ENCODE measurements at regions not wholly inside any gene's neighbourhood (a gene's known extent, or its start where the extent isn't known, plus 50 kb on each side); places are given as distances from the start of the nearest gene placed in this dataset.

DNA sequence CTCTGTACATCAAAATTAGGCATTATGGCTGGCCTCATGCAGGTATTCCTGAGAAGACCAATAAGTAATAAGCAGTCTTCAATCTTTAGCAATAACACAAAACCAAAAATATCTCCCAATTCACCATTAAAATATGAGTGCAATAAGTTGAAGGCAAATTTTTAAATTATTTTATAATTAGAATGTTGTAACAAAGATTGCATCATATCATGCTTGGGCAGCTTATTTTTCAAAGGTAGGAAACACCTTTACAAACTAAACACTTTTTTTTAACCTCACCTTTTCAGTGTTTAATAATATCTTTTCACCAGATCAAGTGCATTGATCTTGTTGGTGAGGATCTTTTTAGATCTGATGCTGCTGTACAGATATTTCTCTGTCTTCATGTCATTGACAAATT lies 592.9 kb upstream of the PITX2 start:
- dilution Hi-C loops (cut with MboI; ENCODE audit: extremely low pct_ligation_motif_present, low sequenced_read_pairs): no loop called here
- H4K20me1 ChIP-seq (replicated peaks; ENCODE audit: control insufficient read depth, extremely low read depth, insufficient read depth, low read length): no peaks in the 10 kb centered on the region
- no peaks in the 10 kb centered on the region for H3K79me2 ChIP-seq (ENCODE audit: control insufficient read depth, insufficient read depth, low read length)
- H2AFZ ChIP-seq (ENCODE audit: low read depth, low read length): no peak overlapping the region
- DNase-seq (ENCODE audit: low read depth, low spot score) (no peak), FAIRE-seq (no peak)
- H3K4me1 ChIP-seq (ENCODE audit: control insufficient read depth, extremely low read depth, insufficient read depth, low read length): no peaks in the 10 kb centered on the region
- CTCF ChIA-PET: no interaction called here
- H3K9me3 ChIP-seq (replicated peaks; ENCODE audit: control insufficient read depth, insufficient read depth, low read length): no peaks in the 10 kb centered on the region
- no peaks in the 10 kb centered on the region for H3K27me3 ChIP-seq (ENCODE audit: control insufficient read depth in 2 of 2, insufficient read depth in 2 of 2, low read length in 2 of 2)
- no peak for TF ChIP-seq MYC (IDR thresholded peaks at IDR 0.05; ENCODE audit: low read depth, low read length)
- TF ChIP-seq MAX (IDR thresholded peaks at IDR 0.05; ENCODE audit: insufficient read depth, insufficient read length): no peak
- no peak for TF ChIP-seq GATA2 (IDR thresholded peaks at IDR 0.05; ENCODE audit: insufficient read depth, insufficient read length, low read depth, low read length)
- TF ChIP-seq EZH2 (IDR thresholded peaks at IDR 0.05; ENCODE audit: borderline replicate concordance, low read depth, low read length, severe bottlenecking): no peak
- TF ChIP-seq POLR2AphosphoS5 (IDR thresholded peaks at IDR 0.05; ENCODE audit: insufficient read depth, low read depth, low read length): no peak
- no peak for TF ChIP-seq CTCF (IDR thresholded peaks at IDR 0.05; ENCODE audit: extremely low read depth in 1 of 2, insufficient read depth in 1 of 2, low read depth in 1 of 2, low read length in 2 of 2)
- TF ChIP-seq FOS (IDR thresholded peaks at IDR 0.05; ENCODE audit: borderline replicate concordance, insufficient read depth, low read length): no peak
- TF ChIP-seq POLR2A (IDR thresholded peaks at IDR 0.05; ENCODE audit: low read depth, low read length): no peak
- no peaks in the 10 kb centered on the region for H3K36me3 ChIP-seq (ENCODE audit: control insufficient read depth in 2 of 2, extremely low read depth in 1 of 2, insufficient read depth in 2 of 2, low read length in 2 of 2)
- H3K9ac ChIP-seq (replicated peaks; ENCODE audit: extremely low read depth, insufficient read depth, low read length): no peak overlapping the region
- no peaks in the 10 kb centered on the region for H3K9me1 ChIP-seq (replicated peaks; ENCODE audit: control insufficient read depth, extremely low read depth, insufficient read depth, low read length)
- no peak overlapping the region for H3K4me2 ChIP-seq (ENCODE audit: insufficient read depth, low read length)
- intact Hi-C loops (cut with micrococcal nuclease): no loop called here
- no TSS peak for BruUV-seq (replicated peaks)
- H3K4me3 ChIP-seq (replicated peaks in 1 of 3; ENCODE audit: insufficient read depth in 1 of 3, low read depth in 1 of 3, low read length in 3 of 3): no peak overlapping the region
- no peak overlapping the region for H3K27ac ChIP-seq (ENCODE audit: insufficient read depth, low read depth, low read length)
- POLR2A ChIA-PET: no interaction called here

Data from endothelial cell of umbilical vein (primary cell).